HepG2 (cell line): ENCODE measurements at regions not wholly inside any gene's neighbourhood (a gene's known extent, or its start where the extent isn't known, plus 50 kb on each side); places are given as distances from the start of the nearest gene placed in this dataset.

Experiments used
- FOXM1 ChIP-seq: sonication (generic); formaldehyde crosslinking; IDR thresholded peaks from 2 replicates; pipeline ENCODE4 v1.5.0; 2020; ENCODE audit warnings: missing genetic modification reagents
- MTF1 ChIP-seq: sonication (generic); formaldehyde crosslinking; IDR thresholded peaks from 2 replicates; pipeline ENCODE4 v1.5.0; 2020; ENCODE audit warnings: missing genetic modification reagents
- TP53 ChIP-seq: sonication (generic); formaldehyde crosslinking; conservative IDR thresholded peaks from 2 replicates; pipeline ENCODE4 v1.4.0; 2020; ENCODE audit warnings: missing genetic modification reagents
- ZKSCAN8 ChIP-seq: IDR thresholded peaks from 2 replicates; pipeline ENCODE4 v1.6.1; 2016; ENCODE audit warnings: borderline replicate concordance, missing genetic modification reagents, missing compliant biosample characterization
- ZNF24 ChIP-seq: fragments of 450-650 bp; IDR thresholded peaks from 2 replicates; pipeline ENCODE4 v1.6.1; 2017; ENCODE audit warnings: antibody characterized with exemption, mild to moderate bottlenecking
- ZNF558 ChIP-seq: sonication (generic); formaldehyde crosslinking; IDR thresholded peaks from 2 replicates; pipeline ENCODE4 v1.9.0; 2022; ENCODE audit warnings: mild to moderate bottlenecking, missing genetic modification reagents, borderline replicate concordance

DNA sequence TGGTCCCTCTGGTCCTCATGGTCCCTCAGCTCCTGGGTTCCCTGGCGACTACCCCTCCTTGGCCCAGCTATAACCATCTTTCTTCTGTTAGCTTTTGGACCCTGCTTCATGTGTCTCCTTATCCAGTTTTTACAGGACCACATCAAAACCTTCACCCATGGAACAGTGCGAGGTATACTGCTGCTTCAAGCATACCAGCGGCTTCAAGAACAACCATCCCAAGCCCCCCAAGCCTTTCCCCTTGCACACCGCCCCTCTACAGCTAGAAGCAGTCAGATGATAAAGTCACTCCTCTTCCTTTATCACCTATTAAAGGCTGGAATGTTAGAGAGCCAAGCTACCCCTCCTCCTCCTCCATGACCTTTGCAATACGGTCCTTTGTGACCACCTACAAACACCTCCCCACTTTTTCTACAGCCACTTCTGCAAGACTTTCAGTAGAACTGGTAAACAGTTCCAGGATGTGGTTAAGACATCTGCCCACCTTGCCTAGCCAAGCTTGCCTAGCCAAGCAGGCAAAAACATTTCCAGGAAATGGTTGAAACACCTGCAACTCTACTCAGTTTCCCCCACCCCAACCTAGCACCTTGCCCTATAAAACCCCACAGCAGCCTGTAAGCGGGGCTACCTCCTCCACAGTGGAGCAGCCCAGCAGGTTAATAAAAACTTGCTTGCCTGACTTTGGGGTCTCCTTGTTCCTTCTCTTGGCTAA lies 125.7 kb downstream of the ZC4H2 start:
- TF ChIP-seq TP53 (CRISPR knock-in tag) (no peak), ZNF24 (no peak), ZNF558 (no peak), MTF1 (CRISPR knock-in tag) (no peak), ZKSCAN8 (CRISPR knock-in tag) (no peak), FOXM1 (CRISPR knock-in tag) (no peak)
